Stimulated activated CD4-positive, alpha-beta T cell treated with anti-CD3 and anti-CD28 coated beads, TNF-alpha, amount 100 ng/mL, for 4 hours (primary cell): ENCODE measurements at regions not wholly inside any gene's neighbourhood (a gene's known extent, or its start where the extent isn't known, plus 50 kb on each side); places are given as distances from the start of the nearest gene placed in this dataset.

Source experiments
- DNase-seq, 3 experiments: peaks; one replicate each; pipeline ENCODE4 v3.0.0-alpha.2; 2020; ENCODE audit warnings: low read depth in 3 of 3

DNA sequence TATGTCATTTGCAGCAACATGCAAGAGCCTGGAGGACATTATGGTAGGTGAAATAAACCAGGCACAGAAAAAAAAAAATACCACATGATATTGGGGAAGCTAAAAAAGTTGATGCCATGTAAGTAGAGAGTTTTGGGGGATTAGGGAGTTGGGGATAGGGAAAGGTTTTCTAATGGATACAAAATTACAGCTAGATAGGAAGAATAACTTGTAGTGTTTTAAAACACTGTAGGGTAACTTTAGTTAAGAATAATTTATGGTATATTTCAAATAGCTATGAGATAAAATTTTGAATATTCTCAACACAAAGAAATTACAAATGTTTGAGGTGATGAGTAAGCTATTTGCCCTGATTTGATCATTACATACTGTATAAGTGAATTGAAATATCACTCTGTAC is 1456.7 kb upstream of the MIR17HG start:
- no peak for DNase-seq

DNA sequence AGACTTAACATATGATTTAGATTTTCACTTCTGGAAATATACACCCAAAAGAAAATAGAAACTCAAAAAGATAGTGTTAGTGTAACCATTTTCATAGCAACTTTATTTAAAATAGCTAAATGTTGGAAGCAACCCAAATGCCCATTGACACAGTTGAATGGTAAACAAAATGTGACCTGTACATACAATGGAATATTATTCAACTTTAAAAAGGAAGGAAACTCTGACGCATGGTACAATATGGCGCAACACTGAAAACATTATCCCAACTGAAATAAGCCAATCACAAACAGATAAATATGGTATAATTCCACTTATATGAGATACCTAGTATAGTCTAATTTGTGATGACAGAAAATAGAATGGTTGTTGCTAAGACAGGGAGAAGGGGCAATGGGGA is 1456.1 kb upstream of the MIR17HG start:
- DNase-seq = no peak

DNA sequence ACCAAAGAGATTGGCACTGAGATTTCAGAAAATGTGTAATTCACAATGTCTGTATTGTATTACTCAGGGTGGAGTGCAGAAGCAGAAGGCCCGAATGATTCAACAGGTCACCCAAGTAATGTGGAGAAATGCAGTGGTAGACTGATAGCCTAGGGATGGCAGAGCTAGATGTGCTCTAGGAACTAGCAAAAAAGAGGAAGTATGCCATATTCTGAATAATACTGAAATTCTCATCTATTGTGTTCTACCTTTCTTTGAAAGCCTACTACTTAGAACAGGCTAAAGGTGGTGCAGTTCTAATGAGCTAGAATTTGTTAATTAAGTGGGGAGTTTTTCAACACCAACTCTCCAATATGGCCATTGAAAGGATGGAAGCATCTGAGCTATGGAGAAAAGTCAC is 1449.8 kb upstream of the MIR17HG start:
- no peak for DNase-seq

DNA sequence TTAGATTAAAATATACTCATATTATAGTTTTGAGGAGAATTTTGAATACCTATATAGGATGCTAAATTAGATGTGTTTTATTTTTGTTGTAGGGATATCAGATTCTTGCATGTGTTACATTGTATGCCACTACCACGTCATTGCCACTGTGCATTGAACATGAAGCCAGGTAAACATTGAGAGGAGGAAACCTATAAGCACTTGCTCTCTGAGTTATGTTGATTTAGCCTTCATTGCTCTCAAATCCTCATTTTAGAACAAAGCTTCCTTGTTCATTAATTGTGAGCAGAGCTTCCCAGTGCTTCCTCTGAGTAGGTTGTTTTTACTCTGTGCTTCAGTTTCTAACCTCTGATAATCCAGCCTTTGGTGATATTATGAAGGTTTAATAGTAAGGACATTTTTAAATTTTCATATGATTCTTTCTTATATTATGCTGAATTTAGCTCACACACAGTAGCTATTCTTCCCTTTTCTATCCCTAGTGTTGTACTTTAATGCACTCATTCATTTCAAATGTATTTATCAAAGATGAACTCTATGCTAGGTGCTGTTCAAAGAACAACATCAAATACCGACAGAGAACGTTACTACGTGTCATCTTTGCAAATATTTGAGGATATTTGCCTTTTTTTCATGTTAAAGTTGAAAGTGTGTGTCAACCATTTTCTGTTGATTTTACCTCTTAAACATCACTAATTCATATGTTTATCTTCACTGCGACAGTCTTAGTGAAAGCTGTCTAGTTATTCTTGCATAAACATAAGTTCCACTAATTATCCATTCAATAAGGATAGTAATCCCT is 1448.0 kb upstream of the MIR17HG start:
- no peak for DNase-seq

- DNase-seq = no peak
These were observed 1447.3 kb upstream of the MIR17HG start for GRCh38 chr13:89900104-89900765.

GRCh38 chr13:89902223-89902622 is 1445.3 kb upstream of the MIR17HG start:
- no peak for DNase-seq

DNA sequence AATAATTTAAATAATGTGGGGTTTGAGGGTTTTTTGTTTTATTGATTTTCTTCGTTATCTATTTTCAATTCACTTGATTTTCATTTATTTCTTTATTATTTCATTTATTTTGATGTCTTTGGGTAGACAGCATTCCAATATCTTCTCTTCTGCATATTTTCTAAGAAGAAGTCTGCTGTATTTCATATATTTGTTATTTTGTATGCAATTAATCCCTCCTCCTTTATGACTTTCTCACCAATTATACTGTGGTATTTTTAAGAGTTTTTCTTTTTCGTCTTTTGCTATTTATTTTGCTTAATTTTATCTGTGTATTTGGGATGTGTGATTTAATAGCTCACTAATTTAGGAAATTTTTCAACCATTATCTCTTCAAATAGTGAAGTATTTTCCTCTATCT is 1444.4 kb upstream of the MIR17HG start:
- DNase-seq = no peak

DNA sequence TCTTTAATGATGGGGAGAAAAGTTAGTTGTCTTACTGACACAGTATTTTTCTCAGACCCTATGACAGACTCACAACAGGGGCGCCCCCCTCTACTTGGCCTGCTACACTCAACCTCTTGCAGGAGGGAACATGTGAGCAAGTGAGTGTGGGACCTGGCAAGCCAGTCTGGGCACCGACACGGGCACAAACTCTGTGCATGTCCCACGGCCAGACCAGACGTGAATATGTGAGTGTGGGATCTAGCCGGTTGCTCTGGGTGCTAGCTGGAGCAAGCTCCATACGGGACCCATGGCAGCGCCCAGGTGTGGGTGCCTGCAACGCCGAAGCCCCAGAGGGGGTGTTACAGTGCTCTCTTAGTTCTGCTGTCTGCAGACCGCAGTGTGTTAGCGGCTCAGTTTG is 1437.3 kb upstream of the MIR17HG start:
- no peak for DNase-seq

DNA sequence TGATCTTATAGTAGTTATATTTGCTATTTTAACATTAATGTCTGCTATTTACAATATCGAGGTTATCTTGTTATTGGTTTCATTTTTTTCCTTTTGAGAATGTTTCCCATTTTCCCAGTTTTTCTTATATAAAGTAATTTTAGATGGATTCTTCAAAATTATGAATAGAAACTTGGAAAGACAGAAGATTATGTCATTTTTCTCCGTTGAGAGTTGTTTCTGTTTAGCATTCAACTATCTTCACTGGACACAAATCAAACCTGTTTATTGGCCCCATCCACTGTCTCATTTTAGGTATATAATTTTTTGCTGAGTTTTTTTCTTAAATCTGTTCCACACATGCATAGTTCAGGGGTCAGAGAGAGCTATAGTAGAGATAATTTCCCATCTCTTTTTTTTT is 1430.9 kb upstream of the MIR17HG start:
- DNase-seq = no peak

- DNase-seq = no peak
These were observed 1427.0 kb upstream of the MIR17HG start for GRCh38 chr13:89920461-89920860.

DNA sequence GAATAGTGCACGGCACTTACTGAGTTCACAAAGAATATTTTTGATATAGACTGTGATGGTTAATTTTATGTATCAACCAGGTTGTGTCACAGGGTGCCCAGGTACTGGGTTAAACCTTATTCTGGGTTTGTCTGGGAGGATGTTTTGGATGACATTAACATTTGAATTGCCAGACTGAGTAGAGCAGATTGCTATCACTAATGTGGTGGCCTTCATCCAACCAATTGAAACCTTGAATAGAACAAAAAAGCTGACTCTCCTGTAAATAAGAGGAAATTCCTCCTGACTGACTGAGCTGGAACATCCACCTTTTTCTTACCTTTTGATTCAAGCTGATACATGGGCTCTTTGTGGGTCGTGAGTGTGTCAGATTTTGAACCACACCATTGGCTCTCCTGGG is 1424.4 kb upstream of the MIR17HG start:
- DNase-seq = no peak

DNA sequence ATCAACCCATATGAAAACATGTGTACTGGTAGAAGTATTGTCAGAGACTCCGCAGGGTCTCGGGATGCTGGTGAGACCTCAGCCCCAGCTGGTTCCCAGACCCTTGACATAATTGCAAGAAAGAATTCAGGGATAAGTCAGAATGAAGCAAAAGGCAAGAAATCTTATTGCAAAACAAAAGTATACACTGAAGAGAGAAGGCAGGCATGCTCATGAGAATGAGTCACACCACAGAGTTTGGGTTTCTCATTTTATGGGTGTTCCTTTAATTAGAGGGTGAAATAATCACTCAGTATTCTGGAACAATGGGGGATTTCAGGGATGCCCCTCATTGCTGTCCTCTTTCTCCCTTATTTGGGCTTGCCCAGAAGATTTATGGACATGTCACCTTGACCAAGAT is 1423.8 kb upstream of the MIR17HG start:
- no peak for DNase-seq

DNA sequence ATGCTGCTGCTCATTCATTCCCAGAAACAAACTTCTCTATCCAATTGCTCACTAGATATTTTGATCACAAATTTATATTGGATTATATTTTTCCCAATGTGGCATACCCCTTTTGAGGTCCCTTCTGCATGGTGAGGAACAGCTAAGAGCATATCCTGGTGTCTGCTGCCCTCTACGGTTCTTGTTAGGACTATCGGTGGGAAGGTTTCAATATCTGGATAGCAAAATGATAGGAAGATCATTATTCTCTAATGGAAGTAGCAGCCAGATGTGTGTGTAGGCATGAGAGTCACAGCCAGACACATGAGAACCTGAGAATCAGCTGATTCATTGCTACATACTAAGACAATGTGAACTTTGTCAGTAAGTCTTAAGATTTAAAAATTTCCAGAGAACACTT is 1422.4 kb upstream of the MIR17HG start:
- DNase-seq = no peak

- DNase-seq = no peak
These were observed 1416.6 kb upstream of the MIR17HG start for GRCh38 chr13:89930861-89931260.

DNA sequence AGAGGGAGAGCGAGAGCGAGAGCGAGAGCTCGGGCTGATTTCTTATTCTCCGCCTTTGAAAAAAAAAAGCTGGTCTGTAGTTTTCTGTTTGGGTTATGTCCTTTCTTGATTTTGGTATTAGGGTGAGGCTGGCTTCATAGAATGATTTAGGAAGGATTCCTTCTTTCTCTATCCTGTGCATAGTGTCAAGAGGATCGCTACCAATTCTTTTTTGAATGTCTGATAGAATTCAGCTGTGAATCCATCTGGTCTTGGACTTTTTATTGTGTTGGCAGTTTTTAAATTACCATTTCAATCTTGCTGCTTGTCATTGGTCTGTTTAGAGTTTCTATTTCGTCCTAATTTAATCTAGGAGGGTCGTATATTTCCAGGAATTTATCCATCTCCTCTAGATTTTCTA is 1414.6 kb upstream of the MIR17HG start:
- DNase-seq = no peak

GRCh38 chr13:89936256-89936655 is 1411.2 kb upstream of the MIR17HG start:
- DNase-seq = no peak

DNA sequence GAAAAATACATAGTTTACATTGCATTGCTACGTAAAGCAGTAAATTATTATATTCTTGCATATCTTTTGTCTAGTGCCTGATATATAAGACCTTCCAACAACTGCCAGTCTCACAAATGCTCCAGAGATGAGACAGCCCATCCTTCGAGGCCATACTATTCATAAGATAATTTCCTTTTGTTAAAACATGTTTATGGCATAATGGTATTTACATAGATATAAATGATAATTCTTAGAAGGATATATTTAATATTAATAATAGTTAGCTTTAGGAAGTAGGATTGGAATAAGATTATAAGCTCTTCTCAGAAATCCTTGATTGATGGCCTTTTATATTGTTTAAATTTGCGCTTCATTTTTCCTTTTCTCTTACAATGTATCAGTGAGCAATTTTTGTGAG is 1410.1 kb upstream of the MIR17HG start:
- DNase-seq = no peak

DNA sequence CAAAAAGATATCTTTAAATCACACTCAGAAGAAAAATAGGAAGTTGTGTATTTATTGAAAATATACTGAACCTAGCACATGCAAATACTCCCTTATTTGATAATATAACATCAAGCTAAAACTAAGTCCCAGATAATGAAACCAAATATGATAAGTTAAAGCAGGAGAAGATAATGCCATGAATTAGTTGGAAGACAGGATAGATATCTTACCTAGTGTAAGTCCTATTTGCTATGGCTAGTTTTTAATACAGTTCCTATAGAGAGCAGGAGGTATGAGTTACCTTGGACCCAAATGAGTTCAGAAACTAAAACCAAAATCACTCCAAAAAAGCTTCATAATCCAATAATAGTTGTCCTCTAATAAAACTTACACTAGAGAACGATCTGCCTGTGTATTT is 1407.1 kb upstream of the MIR17HG start:
- no peak for DNase-seq

- DNase-seq = no peak
These were observed 1404.3 kb upstream of the MIR17HG start for GRCh38 chr13:89943139-89943538.

DNA sequence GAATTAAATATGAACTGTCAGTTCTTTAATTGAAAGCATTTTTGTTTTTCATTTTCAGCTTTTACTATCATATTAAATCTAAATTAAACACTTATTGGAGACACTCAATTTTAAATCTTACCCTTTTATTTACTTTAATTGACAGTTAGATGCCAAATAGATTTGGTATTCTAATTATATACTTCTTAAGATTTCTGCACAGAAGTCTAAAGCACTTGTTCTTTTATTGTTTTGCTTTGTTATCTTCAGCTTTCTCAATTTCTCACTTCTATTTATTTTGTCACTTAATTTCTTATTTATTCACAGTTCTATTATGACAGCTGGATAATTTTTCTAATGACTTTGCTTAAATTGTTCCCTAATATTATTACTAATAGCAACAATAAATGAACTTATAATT is 1397.3 kb upstream of the MIR17HG start:
- no peak for DNase-seq

DNA sequence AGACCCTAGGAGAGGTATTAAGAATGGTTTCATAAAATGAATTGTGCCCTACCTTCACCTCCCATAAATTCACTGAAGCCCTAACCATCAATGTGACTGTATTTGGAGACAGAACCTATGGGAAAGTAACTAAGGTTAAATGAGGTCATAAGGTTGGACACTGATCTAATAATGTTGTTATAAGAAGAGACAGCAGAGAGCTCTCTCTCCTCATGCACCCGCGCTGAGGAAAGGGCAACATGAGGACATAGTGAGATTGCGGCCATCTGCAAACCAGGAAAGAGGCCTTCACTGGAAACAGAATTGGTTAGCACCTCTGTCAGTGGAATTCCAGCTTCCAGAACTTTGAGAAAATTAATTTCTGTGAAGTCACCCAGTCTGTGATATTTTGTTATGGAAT is 1396.1 kb upstream of the MIR17HG start:
- DNase-seq = no peak

DNA sequence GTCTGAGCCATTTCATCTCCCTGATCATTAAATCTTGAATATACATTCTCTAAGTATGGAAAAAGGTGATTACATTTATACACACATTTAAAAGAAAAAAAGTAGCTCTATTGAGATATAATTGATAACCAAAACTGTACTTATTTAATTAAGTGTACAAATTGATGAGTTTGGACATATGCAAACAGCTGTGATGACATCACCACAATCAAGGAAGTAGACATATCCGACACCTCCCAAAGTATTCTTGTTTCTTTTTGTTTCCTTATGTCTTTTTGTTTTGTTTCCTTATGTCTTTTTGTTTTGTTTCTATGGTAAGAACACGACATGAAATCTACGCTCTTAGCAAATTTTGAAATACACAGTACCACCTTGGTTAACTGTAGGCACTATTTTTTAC is 1393.9 kb upstream of the MIR17HG start:
- DNase-seq = no peak

DNA sequence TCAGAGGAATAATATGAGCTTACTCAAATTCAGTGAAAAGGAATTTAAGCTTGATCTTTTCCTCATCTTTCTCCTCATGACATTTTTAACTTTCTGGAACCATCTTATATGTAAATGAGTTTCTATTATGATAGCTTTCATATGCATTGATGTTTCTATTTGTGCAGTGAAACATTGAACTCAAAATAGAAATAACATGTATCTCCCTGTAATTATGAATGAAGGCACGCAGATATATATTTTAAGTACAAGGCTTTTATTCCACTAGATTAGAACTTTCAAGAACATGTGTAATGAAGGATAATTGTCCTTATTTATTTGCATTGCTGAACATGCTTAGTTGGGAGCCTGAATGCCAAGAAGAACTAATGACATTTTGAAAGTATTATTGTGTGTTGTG is 1391.7 kb upstream of the MIR17HG start:
- DNase-seq = no peak

DNA sequence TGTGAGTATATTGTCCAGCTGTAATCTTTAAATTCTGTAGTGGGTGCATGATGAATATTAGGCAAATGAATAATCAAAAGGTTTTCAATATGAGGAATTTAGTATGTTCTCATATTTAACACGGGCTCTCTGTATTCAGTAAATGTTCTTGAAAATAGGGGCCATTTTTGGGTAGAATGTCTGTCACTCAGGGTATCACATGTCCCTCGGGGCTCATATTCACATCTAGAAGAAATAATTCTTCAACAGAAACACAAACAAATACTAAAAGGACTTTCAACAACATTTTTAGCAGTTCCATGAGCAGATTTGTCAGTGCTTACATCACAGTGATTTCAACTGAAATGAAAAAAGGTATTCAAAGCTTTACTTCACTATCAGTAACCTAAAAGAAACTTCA is 1388.4 kb upstream of the MIR17HG start:
- no peak for DNase-seq
